HepG2 (cell line): ENCODE measurements at regions not wholly inside any gene's neighbourhood (a gene's known extent, or its start where the extent isn't known, plus 50 kb on each side); places are given as distances from the start of the nearest gene placed in this dataset.

Experiments used
- ATF1 ChIP-seq: IDR thresholded peaks from 2 replicates; pipeline ENCODE4 v1.6.1; 2016; ENCODE audit warnings: mild to moderate bottlenecking, control low read depth
- ATF4 ChIP-seq, 2 experiments: fragments of 450-650 bp in 1 of 2; sonication (generic) in 1 of 2; formaldehyde crosslinking; IDR thresholded peaks; 2 replicates each; pipeline versions ENCODE4 v1.5.0 to v1.8.0; 2020 to 2022; ENCODE audit warnings: mild to moderate bottlenecking in 1 of 2, missing genetic modification reagents in 1 of 2
- BORCS8-MEF2B ChIP-seq: sonication (generic); formaldehyde crosslinking; IDR thresholded peaks from 2 replicates; pipeline ENCODE4 v1.8.0; 2022; ENCODE audit warnings: mild to moderate bottlenecking, missing genetic modification reagents
- BRD4 ChIP-seq: sonication (generic); formaldehyde crosslinking; IDR thresholded peaks from 2 replicates; pipeline ENCODE4 v1.4.0; 2020; ENCODE audit warnings: missing genetic modification reagents
- EP300 ChIP-seq, 3 experiments: sonication (generic) in 1 of 3; formaldehyde crosslinking in 1 of 3; IDR thresholded peaks; 2 replicates each; pipeline versions ENCODE4 v1.5.1 to v1.6.1; 2011 to 2020; ENCODE audit warnings: low read depth in 2 of 3, low read length in 2 of 3, borderline replicate concordance in 1 of 3, improper control_type of control experiment in 1 of 3, mild to moderate bottlenecking in 1 of 3, missing genetic modification reagents in 1 of 3, moderate library complexity in 1 of 3
- FOXM1 ChIP-seq: sonication (generic); formaldehyde crosslinking; IDR thresholded peaks from 2 replicates; pipeline ENCODE4 v1.5.0; 2020; ENCODE audit warnings: missing genetic modification reagents
- NFIC ChIP-seq: IDR thresholded peaks from 2 replicates; pipeline ENCODE4 v1.6.1; 2012; ENCODE audit warnings: mild to moderate bottlenecking, low read length, inconsistent platforms
- RAD21 ChIP-seq: fragments of 450-650 bp; formaldehyde crosslinking; IDR thresholded peaks from 2 replicates; pipeline ENCODE4 v1.5.0; 2020; ENCODE audit warnings: mild to moderate bottlenecking
- ZNF3 ChIP-seq: IDR thresholded peaks from 2 replicates; pipeline ENCODE4 v1.7.0; 2017; ENCODE audit warnings: inconsistent platforms
- TF ChIP-seq, protein P1 (sequence below), 2 experiments: sonication (generic) in 1 of 2; formaldehyde crosslinking in 1 of 2; IDR thresholded peaks; 2 replicates each; pipeline versions ENCODE4 v1.5.1 to v1.6.1; 2011 to 2020; ENCODE audit warnings: borderline replicate concordance in 1 of 2, low read depth in 1 of 2, low read length in 1 of 2, mild to moderate bottlenecking in 1 of 2, missing genetic modification reagents in 1 of 2, moderate library complexity in 1 of 2

DNA sequence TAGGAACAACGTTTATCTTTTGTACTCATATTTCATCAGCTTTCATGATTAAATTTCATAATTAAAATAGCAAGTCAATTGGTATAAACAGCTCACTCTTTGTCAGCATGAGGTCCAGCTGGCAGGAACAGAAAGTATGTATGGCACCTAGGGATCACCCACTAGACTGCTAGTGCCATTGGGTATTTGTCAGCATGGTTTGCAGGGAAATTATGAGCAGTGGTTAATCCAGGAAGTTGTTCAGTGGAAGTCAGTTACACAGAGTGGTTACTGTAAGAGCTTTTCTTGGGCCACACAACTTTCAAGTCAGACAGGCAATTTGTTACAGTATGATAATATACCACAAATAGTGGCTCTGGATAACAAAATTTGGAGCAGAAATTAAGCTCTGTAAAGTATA is 340.3 kb upstream of the RGS6 start:
- TF ChIP-seq NFIC (no peak), BRD4 (no peak), ZNF3 (CRISPR knock-in tag) (no peak), ATF4 (CRISPR knock-in tag; IDR thresholded peaks at IDR 0.05) (no peak), RAD21 (CRISPR knock-in tag) (no peak), BORCS8-MEF2B (CRISPR knock-in tag) (no peak), FOXM1 (no peak), EP300 (IDR thresholded peaks at IDR 0.05; ENCODE audit: low read depth in 2 of 2, low read length in 2 of 2) (no peak), EP300 (CRISPR knock-in tag; IDR thresholded peaks at IDR 0.05; ENCODE audit: borderline replicate concordance) (no peak), ATF1 (CRISPR knock-in tag) (no peak)
- TF ChIP-seq, protein P1, sequence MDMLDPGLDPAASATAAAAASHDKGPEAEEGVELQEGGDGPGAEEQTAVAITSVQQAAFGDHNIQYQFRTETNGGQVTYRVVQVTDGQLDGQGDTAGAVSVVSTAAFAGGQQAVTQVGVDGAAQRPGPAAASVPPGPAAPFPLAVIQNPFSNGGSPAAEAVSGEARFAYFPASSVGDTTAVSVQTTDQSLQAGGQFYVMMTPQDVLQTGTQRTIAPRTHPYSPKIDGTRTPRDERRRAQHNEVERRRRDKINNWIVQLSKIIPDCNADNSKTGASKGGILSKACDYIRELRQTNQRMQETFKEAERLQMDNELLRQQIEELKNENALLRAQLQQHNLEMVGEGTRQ (IDR thresholded peaks at IDR 0.05; ENCODE audit: low read depth, low read length): no peak
- TF ChIP-seq, protein P1 (CRISPR knock-in tag; IDR thresholded peaks at IDR 0.05; ENCODE audit: borderline replicate concordance): no peak
